NCI-H2081 treated with DMSO at 0.1 percent for 48 hours (cell line): ENCODE measurements at regions not wholly inside any gene's neighbourhood (a gene's known extent, or its start where the extent isn't known, plus 50 kb on each side); places are given as distances from the start of the nearest gene placed in this dataset.
"Not testable (repeated sequence)": the region's sequence is repeated elsewhere in the genome, so short reads cannot be mapped to it uniquely, and the experiment has no call there.

Source experiments
- DNase-seq: peaks from one replicate; lab custom pipeline; 2025; lab: John Stamatoyannopoulos, UW

GRCh38 chr12:105887131-105887530 lies 251.6 kb downstream of the NUAK1 start:
- DNase-seq: no peak

GRCh38 chr12:105888696-105889095 lies 250.1 kb downstream of the NUAK1 start:
- DNase-seq: no peak

GRCh38 chr12:105892362-105892910 lies 246.3 kb downstream of the NUAK1 start:
- no peak for DNase-seq

- DNase-seq: not testable (repeated sequence)
Observed at GRCh38 chr12:105895197-105895832, 243.4 kb downstream of the NUAK1 start.

- DNase-seq: no peak
Observed at GRCh38 chr12:105897311-105897725, 241.4 kb downstream of the NUAK1 start.

- DNase-seq: not testable (repeated sequence)
Observed at GRCh38 chr12:105898271-105898670, 240.5 kb downstream of the NUAK1 start.

- DNase-seq: no peak
Observed at GRCh38 chr12:105899589-105899988, 239.2 kb downstream of the NUAK1 start.

- no peak for DNase-seq
Observed at GRCh38 chr12:105906561-105906960, 232.2 kb downstream of the NUAK1 start.

GRCh38 chr12:105907982-105908381 lies 230.8 kb downstream of the NUAK1 start:
- DNase-seq: no peak

GRCh38 chr12:105910030-105910429 lies 228.7 kb downstream of the NUAK1 start:
- no peak for DNase-seq

GRCh38 chr12:105911966-105912365 lies 226.8 kb downstream of the NUAK1 start:
- no peak for DNase-seq

- DNase-seq: no peak
Observed at GRCh38 chr12:105912882-105913678, 225.7 kb downstream of the NUAK1 start.

GRCh38 chr12:105915997-105916759 lies 222.6 kb downstream of the NUAK1 start:
- DNase-seq: no peak

GRCh38 chr12:105916760-105917039 lies 222.1 kb downstream of the NUAK1 start:
- DNase-seq: no peak

GRCh38 chr12:105920161-105920684 lies 218.5 kb downstream of the NUAK1 start:
- DNase-seq: no peak

- no peak for DNase-seq
Observed at GRCh38 chr12:105921055-105921454, 217.7 kb downstream of the NUAK1 start.

- DNase-seq: no peak
Observed at GRCh38 chr12:105921872-105922669, 216.7 kb downstream of the NUAK1 start.

GRCh38 chr12:105922670-105923102 lies 216.1 kb downstream of the NUAK1 start:
- DNase-seq: no peak

GRCh38 chr12:105924526-105925208 lies 214.1 kb downstream of the NUAK1 start:
- no peak for DNase-seq

GRCh38 chr12:105927564-105927963 lies 211.2 kb downstream of the NUAK1 start:
- DNase-seq: no peak

- no peak for DNase-seq
Observed at GRCh38 chr12:105928436-105928835, 210.3 kb downstream of the NUAK1 start.
